DMS79 treated with DMSO at 0.1 percent for 48 hours (cell line): ENCODE measurements at regions not wholly inside any gene's neighbourhood (a gene's known extent, or its start where the extent isn't known, plus 50 kb on each side); places are given as distances from the start of the nearest gene placed in this dataset.
"Not testable (repeated sequence)": the region's sequence is repeated elsewhere in the genome, so short reads cannot be mapped to it uniquely, and the experiment has no call there.

ENCODE experiments used
- DNase-seq: peaks from one replicate; lab custom pipeline; 2025; lab: John Stamatoyannopoulos, UW

DNA sequence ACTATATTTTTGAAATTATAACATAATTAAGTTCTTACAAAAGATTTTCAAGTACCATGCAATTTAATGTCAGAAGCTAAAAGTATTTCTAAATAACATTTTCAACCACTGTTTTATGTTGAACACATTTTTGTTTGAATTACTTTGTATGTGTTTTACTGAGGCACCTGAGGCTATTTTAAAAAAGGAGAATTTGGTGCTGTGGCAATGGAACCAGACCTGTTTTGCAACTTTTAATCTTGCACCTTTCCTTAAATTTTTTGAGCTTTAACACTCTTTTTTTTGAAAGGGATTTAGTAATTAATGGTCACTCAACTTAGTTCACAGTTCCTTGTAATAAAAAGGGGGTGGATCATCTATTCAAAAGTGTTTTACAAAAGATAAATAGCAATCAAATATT is 561.6 kb downstream of the ZBBX start:
- DNase-seq = no peak

DNA sequence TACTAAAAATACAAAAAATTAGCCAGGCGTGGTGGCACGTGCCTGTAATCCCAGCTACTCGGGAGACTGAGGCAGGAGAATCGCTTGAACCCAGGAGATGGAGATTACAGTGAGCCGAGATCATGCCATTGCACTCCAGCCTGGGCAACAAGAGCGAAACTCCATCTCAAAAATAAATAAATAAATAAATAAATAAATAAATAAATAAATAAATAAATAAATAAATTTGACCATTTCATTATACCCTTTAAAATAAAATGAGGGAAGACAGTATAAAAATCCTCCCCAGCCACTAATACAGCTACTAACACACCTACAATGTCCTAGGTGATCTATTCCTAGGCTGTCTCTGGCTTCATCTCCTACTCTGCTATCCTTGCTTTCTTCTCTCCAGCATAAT is 562.8 kb downstream of the ZBBX start:
- DNase-seq = not testable (repeated sequence)

DNA sequence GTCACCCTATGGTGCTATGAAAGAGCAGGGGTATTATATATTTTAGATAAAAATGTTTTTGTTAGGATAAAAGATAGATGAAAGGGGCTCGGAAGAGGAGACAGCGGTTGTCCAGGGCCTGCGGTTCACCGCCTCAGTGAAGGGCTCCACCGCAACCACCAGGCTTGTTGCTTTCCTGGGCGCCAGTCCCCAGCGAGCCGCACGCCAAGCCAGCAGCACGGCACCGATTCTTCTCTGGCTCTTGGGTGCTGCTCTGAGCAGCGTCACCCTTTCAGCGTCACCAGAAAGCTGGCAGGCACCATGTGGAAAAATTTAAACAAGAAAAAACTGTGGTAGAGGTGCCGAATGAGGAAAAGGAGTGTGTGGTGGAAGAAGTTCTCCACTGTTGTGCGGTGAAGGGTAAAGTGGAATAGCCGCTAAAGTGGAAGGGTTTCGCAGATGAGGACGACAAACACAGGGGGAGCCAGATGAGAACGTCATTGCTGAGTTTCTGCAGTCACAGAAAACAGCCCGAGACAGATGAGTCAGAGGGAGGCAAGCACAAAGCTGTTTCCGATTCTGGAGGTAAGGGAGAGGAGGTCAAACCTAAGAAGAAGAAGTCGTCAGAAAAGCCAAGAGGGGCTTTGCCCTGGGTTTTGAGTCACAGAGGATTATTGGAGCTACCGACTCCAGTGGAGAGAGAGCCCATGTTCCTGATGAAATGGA is 569.2 kb downstream of the ZBBX start:
- DNase-seq = no peak

DNA sequence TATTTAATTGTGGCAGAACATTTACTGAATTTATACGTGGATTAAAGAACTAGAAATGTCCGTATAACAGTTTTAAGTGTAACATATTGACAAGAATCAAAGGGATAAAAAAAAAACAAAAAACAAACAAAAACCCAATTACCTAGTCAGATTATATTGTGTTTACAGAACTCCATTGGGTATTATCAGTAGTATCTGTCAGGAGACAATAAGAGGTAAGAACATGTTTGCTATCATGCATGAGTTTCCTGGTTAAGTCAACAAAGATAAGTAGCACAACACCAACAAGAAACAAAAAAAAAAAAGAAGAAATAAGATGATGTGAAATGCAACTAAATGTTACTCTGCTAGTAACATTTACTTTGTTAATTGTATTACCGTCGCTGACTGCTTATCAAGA is 570.6 kb downstream of the ZBBX start:
- no peak for DNase-seq

DNA sequence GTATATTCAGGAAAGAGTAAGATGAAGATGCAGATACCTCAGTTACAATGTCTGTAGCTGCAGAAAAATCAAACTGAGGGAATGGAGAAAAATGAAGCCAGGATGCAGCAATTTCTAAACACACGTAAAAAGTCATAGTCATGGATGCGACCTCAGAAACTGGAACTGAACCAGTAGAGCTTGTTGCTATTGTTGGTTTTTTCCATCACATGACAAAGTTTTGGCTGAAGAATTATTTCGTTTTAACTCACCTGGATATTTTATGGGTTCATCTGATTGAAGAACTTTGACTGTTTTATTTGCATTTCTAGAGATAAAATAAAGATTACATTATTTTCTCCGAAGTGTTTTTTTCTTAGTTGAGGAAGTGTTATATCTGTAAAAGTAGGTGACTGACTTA is 591.2 kb downstream of the ZBBX start:
- no peak for DNase-seq

DNA sequence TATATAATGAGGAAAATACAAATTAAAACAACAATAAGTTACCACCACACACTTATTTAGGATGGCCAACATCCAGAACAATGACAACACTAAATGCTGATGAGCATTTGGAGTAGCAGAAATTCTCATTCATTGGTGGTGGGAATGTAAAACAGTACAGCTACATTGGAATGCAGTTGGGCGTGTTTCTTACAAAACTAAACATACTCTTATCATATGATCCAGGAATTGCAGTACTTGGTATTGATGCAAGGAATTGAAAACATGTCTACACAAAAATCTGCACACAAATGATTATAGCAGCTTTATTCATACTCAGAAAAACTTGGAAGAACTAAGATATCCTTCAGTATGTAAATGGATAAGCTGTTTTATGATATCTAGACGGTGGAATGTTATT is 594.2 kb downstream of the ZBBX start:
- DNase-seq = no peak

DNA sequence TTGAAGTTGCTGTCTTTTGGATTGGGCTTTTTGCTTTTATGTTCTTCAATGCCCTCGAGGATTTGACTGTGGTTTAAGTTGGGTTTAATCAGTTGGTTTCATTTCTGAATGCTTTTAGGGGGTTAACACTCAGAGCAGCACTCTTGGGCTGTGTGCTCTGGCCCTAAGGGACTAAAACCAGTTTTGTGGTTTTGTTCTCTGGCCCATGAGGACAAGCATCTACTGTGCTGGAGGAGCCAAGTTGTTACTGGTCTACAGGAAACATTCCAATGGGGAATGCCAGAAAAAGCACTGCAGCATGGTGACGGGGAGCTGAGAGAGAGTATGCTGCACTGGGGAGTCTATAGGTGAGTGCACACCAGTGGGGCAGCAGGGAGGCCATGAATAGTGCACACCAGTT is 596.9 kb downstream of the ZBBX start:
- DNase-seq = no peak

DNA sequence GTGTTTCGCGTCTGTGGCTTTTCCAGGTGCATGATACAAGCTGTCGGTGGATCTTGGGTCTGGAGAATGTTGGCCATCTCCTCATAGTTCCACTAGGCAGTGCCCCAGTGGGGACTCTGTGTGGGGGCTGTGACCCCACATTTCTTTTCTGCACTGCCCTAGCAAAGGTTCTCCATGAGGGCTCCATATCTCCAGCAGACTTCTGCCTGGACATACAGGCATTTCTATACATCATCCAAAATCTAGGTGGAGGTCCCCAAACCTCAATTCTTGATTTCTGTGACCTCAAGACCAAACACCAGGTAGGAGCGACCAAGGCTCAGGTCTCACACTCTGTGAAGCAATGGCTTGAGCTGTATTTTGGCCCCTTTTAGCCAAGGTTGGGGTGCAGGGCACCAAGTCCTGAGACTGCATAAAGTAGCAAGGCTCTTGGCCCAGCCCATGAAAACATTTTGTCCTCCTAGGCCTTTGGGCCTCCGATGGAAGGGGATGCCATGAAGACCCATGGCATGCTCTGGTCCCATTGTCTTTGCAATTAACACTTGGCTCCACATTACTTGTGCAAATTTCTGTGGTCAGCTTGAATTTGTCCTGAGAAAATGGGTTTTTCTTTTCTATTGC is 615.3 kb downstream of the ZBBX start:
- DNase-seq = no peak

DNA sequence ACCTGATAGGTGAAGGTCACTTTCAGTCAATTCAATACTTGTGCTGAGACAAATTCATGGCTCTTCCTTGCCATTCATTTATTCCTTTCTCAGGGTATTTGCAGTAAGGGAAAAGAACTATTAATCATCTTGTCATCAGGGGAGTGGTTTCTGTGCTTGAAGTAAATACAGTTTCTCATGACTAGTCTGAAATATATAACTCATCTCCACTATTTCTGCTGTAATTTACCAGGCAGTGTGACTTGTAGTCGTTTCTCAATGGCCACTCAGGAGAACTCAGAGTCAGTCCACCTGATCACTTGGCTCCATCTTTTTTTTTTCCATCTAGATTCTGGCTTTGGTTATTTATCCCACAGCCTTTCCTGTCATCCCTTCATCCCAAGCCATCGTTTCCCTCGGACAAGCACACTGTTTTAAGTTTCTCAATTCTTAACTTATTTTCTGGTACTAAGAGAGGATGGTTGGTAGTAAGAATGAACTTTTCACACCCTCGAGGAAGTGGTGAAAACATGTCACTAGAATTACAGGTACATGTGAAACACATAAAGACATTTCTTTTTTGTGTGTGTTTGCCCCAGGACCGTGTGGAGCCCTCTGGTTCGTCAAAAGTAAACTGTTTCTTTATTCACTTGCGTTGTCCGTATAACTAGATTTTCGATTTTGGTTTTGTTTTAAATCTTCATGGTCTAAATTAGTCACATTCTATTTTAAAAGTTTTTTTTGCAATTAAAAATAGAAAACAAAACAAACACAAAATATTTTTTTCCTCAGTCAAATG is 620.2 kb downstream of the ZBBX start:
- DNase-seq = no peak

DNA sequence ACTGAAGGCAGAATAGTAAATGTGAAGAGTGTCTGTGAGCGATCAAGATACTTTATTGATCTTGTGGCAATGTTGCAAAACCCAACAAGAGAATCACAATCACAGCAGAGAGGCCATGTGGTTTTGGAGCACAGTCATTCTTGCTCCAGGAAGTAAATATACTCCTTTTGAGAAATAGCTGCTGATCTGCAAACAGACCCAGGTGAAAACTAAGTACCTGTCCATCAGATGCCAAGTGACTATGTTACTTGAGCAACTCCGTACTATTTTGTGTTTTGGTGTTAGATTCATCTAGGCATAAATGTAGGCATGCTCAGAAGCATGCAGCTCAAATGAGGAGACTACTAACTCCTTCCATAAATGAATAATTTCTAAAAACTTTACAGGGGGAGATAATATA is 627.9 kb downstream of the ZBBX start:
- no peak for DNase-seq

DNA sequence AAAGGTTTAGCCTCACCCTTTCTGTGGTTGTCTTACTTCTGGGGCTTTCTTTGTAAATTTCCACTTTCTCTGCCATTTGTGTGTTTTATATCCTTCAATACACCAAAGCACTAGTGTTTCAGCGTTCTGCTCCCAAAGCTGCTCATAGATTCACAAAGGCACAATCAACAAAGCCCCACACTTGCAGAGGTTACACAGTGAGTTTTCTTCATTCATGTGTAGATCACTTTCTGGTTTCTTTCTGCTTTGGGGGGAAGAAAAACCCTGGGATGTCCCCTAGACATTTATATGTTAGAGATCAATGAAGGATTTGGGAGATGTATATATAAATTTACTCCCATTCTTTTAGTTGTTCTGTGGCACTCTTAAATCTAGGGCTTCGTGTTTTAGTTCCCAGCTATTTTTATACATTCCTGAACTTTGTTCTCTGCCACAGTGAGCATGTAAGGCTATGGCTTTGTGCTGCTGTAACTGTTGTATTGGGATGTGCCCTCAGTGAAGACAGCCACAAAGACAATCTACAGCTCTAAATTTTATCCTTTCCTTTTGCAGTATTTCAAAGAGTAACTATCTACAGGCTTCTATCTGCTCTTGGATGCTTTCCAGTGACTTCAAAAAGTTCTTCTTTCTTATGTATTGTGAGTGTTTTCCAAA is 636.5 kb downstream of the ZBBX start:
- no peak for DNase-seq

DNA sequence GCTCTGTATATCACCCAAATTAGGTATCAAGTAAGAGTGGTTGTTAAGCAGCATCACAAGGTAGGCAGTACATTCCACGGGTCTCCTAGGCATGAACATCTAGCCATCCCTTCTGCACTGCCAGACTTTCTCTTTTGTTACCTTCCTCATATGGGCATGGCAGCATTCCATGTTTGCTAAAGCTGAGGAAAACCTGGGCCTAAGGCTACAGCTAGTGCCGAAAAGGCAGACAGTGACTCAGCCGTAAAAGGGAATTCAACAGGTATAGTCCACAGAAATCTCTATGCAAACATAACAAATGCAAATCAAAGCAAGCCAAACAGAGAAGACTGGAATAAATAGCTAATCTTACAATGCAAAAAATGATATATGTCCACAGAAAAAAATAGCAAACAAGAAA is 645.4 kb downstream of the ZBBX start:
- DNase-seq = no peak

DNA sequence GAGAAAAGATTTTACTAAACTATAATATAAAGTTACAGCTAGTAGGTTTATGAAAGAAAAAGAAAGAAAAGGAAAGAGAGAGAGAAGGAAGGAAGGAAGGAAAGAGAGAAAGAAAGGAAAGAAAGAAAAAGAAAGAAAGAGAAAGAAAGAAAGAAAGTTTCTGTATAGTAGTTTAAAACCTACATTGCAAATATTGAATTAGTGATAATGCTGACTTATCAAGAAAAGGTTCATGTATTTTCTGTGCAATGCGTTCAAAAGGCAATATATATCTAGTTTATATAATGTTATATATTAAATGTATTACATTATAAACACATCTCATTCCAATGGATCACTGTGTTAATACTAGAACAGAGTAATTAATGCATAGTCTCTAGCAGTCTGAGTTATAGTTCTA is 648.4 kb downstream of the ZBBX start:
- DNase-seq = no peak

DNA sequence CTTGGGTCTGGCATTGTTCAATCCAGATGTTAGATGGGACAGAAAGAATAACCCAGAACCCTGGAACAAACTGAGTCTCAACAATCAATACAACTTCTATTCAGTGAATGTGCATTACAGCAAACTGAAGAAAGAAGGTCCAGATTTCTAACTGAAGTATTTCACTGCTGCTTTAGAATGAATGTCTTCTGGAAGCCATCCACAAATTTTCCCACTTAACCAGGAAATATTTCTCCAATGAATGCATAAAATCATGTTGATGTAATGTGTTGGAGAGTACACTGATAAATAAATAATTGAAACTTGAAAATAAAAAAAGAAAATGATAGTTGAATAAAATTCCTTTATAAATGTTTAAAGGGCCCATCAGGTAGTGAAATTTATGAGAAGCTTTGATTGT is 658.6 kb downstream of the ZBBX start:
- no peak for DNase-seq

DNA sequence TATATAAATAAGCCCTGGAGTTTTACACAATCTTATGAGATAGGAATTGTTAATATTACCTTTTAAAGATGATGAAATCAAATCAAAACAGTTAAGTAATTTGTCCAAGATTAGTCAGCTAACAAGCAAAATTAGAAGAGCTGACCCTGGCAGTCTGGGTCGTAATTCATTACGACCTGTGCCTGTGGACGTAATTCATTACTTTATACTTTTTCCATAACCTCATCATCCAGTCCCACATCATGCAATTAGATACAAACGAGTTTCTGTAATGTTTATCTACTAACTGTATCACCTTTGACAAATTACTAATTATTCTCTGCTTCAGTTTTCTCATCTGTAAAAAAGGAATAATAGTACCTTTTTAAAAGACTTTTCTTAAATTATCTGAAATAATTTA is 665.9 kb downstream of the ZBBX start:
- no peak for DNase-seq

DNA sequence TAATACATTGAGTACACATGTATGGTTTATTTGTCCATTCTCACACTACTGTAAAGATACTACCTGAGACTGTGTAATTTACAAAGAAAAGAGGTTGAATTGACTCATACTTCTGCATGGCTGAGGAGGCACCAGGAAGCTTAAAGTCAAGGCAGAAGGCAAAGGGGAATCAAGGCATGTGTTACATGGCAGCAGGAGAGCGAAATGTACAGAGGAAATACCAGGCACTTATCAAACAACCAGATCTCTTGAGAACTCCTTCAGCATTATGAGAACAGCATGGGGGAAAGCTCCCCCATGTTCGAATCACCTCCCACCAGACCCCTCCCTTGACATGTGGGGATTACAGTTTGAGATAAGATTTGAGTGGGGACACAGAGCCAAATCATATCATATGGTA is 666.3 kb downstream of the ZBBX start:
- no peak for DNase-seq

DNA sequence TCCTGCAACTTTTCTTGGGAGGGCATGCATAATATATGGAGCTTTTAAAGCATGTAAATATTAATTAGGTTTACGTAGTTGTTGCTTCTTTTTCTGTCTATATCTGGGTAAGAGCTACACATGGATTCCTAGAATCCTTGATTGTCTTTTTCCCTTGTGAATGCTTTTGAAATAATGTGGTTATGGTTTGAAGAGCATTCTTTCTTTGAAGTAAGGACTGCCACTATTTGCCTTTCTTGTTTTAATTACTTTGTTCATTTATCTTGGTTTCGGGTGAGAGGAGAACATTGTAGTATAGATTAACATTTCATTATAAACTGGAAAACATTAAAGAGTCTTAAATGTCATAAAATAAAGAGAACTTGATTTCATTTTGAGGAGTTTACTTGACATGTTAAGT is 674.0 kb downstream of the ZBBX start:
- no peak for DNase-seq

DNA sequence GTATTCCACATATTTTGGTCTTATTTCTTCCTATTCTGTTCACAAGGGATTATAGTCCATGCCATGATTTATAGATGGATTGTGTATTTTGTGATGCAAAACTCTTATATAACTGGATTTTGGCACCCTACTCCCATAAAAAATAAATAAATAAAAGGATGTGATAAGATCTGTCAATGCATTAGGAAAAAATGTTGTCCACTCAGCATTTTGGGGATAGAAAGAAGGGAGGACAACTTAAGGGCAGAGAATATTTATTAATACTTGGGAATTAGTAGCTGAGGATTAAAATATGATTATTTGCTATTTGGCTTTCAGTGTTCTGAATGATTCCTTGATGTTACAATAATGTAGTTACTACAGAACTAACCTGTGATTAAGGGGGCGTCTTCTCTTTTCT is 682.6 kb downstream of the ZBBX start:
- DNase-seq = no peak

DNA sequence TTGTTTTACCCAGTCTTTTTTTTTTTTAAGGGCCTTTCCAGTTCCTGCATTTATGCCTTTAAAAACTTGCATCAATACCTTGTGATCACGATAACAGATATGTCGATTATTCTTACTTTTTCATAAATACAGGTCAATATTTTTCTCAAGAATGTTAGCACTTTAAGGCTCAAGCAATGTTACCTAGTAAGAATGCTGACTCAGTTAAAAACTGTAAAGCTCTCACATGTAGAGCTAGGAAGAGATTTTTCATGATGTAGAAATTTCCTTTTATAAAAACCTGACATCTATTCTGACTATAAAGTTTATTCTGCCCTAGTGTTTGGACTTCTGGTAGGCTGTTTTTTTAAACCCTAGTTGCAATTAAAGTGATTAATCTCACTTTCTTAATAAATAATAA is 684.0 kb downstream of the ZBBX start:
- DNase-seq = no peak

DNA sequence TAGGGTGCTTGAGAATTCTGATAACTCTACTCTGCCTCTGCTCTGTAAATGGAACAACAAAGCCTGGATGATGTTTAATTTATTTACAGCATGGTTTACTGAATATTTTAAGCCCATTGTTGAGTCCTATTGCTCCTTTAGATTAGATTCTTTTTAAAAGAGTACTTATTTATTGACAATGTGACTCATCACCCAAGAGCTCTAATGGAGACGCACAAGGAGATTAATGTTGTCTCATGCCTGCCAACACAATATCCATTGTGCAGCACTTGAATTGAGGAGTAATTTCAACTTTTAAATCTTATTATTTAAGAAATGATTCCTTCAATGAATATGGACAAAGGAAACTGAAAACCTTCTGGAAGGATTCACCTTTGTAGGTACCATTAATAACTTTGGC is 691.4 kb downstream of the ZBBX start:
- DNase-seq = no peak

DNA sequence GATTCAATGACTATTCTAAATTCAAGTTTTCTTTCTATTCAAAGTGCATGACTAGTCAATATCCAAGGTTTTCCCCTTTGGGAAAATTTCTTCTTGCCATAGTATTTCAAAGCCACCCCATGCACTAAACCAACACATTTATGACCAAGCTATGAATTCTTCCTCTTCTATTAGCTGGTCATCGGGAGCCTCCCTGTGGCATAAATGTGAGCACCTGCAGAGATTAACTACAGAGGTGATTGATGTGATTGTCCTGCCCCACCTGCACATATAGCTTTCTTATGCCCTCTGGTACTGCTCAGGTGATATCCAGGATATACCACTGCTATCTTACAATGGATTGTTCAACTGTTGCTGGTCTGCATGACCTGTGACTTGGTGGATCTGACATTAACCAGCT is 694.9 kb downstream of the ZBBX start:
- DNase-seq = no peak

DNA sequence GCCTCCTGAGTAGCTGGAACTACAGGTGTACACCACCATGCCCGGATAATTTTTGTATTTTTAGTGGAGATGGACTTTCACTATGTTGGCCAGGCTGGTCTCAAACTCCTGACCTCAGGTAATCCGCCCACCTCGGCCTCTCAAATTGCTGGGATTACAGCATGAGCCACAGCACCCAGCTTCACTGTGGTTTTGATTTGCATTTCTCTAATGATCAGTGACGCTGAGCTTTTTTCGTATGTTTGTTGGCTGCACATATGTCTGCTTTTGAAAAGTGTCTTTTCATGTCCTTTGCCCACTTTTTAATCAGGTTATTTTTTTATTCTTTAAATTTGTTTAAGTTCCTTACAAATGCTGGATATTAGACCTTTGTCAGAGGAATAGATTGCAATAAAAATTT is 696.0 kb downstream of the ZBBX start:
- not testable (repeated sequence) for DNase-seq

DNA sequence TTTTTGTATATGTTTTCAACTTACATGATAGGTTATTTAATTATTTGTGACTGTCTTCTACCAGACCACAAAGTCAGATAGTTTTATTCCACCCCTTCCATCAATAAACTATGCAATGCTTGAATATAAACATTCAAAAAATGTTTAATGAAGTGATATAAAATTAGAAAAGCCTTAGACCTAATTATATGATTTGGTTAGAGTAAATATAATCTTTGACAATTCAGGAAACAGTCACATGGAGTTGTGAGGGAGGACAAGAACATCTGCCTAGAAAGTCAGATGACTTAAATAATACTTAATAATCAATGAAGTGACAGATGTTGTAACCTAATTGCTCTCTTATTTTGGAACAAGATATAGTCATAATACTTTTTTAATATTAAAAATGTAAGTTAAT is 710.3 kb downstream of the ZBBX start:
- no peak for DNase-seq
